ENCODE measurements at regions not wholly inside any gene's neighbourhood (a gene's known extent, or its start where the extent isn't known, plus 50 kb on each side); places are given as distances from the start of the nearest gene placed in this dataset.
"Not testable (repeated sequence)": the region's sequence is repeated elsewhere in the genome, so short reads cannot be mapped to it uniquely, and the experiment has no call there.

DNA sequence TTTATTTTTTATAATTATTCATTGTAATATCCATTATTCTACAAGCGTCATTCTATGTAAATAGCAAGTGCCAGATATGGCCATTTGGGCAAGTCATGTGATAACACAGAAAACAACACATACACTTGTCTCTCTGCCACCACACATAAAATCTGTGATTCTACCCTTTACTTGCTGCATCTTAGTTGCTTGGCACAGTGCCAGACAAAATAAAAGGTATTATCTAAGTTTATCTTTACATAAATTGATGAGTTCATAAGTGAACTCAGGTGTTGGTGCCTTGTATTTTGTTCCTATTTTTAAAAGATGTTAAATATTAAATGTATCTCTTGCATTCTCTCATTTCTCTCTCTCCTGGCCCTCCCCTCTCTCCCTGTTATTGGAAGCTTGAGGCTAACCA is 1458.7 kb downstream of the CDH11 start:
- DNase-seq = no peak

DNA sequence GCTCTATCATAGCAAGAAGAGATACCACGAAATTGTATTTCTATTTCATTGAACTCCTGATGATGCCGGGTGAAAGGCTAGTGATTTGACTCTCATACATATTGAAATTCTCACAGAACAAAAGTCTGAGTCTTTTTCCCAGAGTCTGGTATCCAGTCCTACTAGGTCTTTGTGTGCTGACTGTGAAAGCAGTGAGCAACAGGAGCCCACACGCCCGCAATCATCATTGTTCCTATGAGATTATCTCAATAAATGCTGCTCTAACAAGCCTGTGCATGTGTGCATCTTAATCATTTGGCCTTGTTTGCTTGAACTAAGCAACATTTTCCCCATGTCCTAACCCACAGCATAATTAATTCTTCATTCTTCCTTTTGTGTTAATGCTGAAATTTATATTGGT is 1466.0 kb downstream of the CDH11 start:
- peak; percentile 72 for DNase-seq

DNA sequence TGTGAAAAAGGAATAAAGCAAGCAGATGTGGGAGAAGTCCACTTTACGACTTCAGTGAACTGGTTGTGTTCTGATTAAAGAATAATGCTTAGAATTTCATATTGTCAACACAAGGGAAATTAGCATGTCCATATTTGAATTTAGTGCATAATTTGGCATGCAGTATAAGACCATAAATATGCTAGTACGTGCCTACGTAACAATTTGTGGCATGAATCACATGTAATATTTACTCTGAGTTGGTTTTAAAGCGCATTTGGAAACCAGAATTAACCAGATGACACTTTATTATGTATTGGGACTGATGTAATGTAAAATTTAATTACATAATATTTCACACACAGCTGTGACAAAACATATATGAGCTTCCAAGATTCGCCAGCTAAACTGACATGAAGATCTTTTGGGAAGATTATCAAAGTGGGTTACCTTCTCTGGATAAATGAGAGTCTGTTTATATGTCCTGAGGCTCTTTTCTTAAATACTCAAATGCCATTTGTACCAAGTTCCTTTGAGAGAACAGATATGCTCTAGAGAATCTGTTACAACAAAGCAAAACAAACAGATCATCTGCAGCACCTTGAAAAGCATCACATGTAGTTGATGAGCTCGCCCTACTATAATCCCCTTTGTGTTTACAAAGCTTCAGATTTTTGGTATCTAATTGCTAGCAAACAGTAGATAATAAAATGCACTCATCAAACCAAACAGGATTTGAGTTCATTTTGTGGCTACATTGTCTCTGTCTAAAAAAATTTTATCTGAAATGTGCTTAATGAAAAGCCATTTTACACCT is 1468.6 kb downstream of the CDH11 start:
- DNase-seq = peak; percentile 21

DNA sequence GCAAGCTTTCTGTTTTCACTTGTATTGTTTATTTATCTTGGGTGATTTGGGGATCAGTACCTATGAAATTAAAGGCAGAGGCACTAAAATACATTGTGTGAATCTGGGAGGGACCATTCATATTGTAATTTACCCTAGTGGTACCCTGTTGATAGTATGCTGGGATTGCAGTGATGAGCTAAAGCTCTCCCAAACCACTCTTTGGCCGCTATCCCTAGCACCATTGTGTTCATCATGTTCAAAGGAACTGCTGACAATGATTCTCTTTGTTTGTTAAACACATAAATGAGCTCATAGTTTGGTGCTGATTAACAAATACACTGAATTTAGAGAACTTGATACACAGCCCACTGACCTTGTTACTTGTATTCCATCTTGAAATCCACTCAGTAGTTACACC is 1469.8 kb downstream of the CDH11 start:
- DNase-seq = no peak

DNA sequence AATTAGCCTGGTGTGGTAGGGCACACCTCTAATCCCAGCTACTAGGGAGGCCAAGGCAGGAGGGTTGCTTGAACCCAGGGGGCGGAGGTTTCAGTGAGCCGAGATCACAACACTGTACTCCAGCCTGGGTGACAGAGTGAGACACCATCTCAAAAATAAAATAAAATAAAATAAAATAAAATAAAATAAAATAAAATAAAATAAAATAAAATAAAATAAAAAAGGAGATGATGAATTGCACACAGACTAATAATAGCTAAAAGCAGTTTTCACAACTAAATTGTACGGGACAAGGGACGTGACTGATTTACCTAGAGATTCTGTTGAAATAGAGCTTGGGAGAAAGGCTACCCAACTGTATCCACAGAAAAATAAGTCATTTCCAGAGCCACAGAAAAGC is 1471.3 kb downstream of the CDH11 start:
- no peak for DNase-seq

DNA sequence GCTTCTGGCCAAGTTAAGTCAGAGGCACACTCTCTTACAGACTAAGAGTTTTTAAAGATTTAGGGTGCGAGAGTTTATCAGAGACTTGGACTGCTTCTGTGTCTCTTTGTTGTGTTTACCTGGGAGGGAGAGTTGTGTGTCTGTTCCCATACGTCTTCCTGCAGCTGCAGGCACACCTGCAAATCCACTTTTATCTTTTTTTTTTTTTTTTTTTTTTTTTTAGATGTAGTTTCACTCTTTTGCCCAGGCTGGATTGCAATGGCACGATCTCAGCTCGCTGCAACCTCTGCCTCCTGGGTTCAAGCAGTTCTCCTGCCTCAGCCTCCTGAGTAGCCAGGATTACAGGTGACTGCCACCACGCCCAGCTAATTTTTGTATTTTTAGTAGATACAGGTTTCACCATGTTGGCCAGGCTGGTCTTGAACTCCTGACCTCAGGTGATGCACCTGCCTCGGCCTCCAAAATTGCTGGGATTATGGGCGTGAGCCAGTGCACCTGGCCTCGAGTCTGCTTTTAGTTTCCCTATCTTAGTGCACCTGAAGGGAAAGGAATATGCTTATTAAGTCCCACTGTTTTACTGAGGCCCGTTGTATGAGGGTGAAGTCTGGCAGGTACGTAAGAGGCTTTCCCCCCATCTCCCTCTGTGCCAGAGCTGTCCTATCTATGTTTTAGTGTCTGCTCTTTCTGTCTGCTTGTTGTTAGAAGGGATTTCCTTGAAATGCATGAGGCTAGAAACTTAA is 1488.0 kb downstream of the CDH11 start:
- DNase-seq = not testable (repeated sequence)

DNA sequence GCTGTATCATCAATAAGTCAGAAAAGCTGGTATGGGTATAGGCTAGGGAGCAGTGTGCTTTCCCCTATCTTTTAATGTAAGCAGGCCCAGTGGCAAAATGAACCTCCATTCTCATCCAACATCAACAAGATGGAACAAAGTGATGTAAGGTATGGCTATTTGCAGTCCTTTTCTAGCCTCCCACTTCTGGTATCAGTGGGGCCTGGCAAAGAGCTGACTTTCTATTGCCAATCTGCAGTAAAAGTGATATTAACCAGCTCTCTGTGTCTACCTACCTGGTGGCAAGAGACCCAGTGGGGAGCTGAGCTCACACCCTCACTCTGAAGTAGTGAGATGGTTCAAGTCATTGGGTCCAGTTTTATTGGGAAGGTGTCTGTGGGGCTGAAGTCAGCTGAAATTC is 1492.6 kb downstream of the CDH11 start:
- no peak for DNase-seq

DNA sequence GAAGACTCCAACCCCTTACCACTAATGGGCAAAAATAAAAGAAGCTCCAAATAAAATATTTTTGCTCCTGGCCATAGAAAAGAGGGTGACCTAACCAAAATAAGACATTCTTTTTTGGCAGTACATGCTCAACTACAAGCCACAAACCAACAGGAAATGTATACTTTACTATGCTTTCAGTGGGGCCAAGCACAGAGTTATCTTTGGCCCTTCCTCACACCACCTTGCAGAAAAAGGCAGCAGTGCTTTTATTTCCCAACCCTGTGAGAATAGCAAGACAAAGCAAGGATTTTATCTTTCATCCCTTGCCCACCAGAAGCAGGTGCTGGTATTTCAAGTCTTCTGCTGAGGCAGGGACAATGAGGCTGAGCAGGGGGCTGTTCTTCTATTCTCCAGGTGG is 1493.1 kb downstream of the CDH11 start:
- DNase-seq = no peak

DNA sequence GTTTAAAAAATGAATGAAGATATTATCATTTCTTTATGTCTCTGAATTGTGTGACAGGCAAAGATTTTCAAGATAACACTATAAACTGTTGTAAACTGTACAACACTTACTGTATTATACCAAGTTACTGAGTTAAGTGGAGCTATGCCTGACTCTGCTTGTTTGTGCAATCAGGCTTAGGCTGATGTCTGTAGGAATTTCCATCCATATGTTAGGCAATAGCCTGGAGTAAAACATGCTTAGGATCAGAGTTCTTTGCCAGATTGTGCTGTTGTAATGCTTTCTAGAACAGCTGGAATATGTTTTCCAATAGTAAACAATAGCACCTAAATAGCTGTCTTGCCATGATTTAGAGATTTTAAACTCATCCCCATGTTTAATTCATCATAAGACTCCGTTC is 1496.7 kb downstream of the CDH11 start:
- no peak for DNase-seq

DNA sequence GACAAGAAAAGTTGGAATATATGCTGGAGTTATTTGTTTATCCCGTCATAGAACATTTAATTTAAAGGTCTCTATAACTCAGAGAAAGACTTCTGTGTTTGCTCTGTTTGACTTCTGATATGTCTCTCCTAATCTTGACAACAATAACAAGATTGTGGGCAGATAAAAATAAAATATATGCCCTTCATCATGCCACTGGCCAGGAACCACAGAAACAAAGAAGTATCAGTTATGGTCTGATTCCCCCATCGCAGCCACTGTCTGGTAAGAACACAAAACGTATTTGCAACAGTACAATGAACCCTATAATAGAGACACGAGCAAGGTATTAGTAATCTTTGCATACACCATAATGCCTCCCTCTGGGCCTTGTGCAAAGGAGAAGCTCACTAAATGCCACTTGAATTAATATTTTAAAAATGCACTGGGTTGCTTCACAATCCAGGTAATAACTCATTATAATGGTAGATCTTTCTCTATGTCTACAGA is 1498.3 kb downstream of the CDH11 start:
- peak; percentile 67 for DNase-seq

DNA sequence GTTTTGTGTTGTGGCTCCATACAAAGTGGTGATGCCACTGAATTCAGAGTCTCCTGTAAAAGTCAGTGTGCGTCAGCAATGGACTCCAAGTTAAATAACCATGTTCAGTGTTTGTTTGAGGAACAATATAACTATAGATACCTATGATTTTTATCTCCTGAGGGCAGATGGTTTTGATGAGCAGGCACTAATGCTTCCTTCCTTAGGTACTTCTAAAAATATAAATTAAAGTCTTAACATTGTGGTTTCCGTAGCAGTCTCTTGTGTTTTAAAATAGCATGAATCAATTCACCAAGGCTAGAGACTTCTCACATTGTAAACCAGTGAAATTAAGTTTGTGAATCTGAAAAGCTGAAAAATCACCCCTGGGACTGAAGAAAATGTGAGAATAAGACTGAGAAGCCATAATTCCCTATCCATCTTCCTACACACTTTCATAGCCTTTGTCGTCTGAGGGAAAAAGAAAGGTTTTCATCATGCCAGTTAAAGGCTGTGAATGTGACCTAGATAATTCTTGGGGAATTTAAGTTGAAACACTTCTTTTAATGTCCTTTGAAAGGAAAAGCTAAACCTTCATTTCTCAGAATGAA is 1502.9 kb downstream of the CDH11 start:
- no peak for DNase-seq

DNA sequence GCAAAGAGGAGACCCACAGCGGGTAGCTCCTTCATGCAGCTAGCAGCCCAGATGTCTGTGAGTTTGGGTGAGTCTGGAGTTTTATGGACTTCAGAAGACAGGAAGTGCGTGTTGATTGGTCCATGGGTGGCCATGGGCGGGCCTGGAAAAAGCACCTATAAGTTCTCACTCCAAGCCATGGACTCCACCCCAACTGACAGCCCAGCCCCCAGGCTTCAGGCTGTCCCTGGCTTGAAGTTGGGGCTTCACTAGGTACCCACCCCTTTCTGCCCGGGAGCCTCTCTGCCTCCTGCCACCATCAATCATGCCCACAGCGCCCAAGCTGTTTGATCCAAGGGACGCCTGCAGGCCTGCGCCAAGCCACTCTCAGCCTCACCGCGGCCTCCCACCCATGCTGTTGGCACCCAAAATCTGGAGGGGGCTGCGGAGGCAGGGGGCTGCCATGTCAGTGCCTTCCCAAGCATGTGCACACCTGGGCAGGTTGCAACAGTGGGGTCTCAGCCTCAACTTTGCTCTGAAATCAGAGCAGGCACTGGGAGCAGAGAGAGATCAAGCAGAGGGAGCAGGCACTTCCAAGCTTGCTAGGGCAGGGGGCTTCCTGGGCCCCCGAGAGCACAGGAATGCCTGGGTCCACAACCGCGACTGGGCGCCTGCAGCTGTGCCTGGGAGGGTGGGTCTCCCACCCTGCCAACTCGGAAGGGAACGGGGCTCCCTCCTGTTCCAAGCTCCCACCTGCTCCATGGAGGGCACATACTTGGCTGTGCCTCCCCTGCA is 1503.7 kb downstream of the CDH11 start:
- no peak for DNase-seq

DNA sequence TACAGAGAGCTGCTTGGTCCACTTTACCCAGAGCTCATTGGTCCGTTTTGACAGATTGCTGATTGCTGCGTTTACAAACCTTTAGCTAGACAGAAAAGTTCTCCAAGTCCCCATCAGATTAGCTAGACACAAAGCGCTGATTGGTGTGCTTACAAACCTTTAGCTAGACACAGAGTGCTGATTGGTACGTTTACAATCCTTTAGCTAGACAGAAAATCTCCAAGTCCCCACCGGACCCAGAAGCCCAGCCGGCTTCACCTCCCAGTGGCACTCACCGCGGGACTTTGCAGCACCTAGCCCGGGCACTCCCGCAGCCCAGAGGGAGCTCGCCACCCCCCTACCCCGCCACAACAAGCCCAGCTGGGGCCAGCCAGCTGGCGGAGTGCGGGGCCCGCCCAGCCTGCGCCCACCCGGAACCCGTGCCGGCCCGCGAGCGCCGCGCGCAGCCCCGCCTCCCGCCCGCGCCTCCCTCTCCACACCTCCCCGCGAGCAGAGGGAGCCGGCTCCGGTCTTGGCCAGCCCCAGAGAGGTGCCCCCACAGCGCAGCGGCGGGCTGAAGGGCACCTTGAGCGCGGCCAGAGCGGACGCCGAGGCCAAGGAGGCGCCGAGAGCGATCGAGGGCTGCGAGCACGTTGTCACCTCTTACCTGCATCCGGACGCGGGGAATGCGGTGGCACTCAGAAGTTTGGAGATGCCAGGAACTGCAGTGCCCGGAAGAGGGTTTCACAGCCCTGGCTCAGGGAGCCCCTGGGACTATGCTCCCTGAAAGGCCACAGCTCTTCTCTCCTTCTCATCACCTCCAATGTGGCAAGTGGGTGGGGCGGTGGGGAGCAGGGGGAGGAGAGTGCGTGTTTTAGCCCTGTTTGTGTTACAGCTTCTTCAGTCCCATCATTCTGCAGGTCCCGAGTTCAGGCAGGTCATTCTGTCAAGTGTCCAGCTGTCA is 1504.5 kb downstream of the CDH11 start:
- no peak for DNase-seq

DNA sequence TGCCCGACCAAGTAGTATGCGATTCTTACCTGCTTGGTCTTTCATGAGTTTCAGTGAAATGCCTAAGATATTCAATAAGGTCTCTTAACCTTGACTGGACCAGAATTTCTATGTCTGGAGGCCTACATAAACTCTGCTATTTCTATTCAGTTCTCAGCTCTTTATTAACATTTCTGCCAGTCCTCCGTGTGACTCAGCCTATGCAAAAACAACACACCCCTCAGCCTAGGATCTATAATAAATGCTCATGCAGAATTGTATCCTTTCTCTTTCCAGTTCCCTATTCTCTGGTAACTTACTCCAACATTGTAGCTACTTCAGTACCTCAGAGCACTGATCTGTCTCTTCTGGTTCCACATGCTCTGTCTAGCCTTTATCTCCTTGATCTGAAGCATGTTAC is 1507.4 kb downstream of the CDH11 start:
- no peak for DNase-seq

DNA sequence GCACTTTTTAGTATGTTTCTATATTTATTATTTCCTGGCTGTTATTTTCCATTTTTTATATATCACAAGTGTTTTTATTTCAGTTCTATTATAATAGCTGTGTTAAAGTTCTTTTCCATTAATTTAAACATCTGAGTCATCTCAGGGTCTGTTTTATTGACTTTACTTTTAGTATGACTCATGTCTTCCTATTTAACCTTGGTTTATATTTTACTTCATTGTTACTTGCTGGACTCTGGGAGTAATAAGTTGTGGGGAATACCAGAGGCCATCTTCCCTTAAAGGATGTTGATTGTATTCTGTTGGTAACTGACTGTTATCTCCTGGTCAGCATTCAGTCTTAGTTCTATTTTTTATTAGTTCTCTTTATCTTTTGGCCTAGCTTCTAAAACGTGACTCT is 1508.2 kb downstream of the CDH11 start:
- no peak for DNase-seq

DNA sequence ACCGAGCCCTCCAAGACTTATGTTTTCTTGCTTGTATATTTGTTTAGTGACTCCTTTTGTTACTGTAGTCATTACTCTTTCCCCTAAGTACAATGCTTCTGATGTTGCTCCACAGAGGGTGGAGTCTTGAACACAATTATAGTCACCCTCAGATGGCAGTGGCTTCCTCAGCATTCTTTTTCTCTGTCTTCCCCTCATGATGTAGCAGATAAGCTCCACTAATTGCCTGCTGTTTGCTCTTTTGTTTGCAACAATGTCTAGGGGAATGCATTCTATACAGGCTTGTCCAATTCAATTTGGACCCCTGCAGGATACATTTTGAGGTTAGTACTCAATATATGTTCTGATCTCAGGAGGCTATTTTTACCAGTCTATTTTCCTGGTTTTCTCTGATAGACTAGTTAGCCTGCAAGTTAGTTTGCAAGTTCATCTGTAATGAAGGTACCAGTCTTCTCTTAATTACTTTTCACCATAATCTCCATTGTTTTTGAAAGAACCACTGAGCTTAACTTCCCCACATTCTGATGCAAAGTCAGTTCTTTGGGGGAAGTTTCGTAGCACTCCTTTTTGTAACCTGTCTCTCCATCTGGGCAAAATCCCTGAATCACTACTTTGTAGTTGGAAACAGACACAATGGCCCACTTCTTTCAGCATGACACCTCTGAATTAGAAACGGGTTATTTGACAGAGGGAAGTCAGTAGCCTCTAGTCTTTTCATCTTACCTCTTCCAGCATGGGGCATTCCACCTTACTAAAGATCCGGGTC is 1509.2 kb downstream of the CDH11 start:
- DNase-seq = no peak

DNA sequence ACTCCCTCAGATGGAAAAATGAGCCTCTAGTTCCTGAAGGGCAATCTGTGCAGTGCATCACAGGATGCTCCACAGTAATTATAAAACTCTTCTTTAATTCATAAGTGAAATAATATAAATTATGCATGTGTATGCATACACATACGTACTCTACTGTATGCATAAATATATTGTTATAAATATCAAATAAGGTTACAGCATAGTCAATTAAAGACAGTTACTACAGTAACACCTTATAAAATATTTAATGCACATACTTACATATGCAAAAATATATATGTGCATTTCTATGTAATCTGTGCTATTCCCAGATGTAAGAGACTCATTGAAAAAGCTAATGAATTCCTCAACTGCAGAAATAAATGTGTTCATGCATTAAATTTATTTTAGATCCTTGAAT is 1515.1 kb downstream of the CDH11 start:
- DNase-seq = no peak

DNA sequence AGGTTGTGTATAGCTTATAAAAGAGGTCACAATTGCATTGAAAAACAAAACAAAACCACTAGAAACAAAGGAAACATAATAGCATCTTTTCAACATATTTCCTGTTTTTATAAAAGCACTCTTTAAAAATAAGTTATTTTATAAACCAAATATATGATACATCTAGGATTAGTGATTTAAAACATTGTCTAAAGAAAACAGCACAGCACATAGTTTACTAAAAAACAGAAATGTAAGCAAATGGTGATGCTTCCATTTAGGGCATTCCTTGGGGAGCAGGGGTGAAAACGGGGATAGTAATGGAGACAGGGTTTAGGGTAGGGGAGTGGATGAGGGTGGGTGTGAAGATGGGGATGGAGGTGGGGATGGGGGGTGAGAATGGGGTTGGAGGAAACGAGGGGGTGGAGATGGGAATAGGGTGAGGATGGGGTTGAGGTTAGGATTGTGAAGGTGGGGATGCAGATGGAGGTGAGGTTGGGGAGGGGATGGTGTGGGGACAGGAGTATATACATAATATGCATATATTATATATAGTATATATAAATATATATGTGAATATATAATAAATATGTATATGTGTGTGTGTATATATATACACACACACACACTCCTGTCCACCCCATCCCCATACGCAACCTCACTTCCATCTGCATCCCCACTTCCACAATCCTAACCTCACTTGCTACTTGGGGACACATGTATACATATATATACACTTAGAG is 1519.5 kb downstream of the CDH11 start:
- DNase-seq = no peak

DNA sequence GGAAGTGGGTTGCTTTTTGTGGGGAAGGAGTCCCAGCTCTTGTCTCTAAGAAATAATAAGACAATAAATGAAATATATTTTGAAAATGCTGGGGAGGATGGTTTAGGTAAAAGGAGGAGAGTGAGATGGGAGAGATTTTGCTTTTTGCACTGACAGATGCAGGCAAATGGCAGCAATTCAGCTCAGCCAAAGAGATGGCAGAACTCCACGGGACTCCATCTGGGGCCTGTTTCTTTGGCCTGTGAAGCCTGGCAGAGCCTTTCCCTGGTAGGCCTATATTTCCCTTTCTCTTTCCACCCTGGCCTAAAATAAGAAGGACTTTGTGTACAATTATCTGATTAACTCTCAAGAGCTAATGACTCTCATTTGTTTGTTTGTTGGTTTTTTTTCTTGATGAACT is 1525.1 kb downstream of the CDH11 start:
- DNase-seq = peak; percentile 54

DNA sequence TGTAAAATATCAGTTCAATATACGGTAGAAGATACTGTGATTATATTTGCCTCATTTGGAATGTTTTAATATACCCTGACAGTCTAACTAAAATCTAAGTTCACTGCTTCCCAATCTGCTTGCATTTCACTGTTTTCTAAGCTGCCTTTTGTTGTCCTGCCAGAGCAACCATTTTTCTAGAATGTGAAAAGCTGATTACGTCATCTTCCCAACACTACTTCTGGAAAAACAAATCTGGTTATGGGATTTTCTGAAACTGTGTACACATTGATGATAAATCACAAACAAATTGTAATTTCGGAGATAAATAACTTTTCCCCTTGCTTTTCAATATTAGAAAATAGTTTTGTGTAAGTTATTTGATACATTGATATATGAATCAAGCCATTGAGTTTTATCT is 1529.0 kb downstream of the CDH11 start:
- DNase-seq = no peak

DNA sequence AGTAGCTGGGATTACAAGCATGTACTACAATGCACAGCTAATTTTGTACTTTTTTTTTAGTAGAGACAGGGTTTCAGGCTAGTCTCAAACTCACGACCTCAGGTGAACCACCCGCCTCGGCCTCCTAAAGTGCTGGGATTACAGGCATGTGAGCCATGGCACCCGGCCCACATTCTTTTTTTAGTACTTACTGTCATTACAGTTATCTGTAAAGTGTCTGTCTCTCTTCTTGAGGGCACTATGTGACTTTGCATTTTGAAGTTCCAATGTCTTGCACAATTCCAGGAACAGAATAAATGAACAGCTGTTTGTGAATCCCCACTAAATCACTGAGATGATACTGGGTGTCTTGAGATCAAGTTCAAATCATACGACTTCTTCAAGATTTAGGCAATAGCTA is 1540.3 kb downstream of the CDH11 start:
- no peak for DNase-seq

All from NCI-H526 treated with DMSO at 0.1 percent for 48 hours (cell line).